Activated CD8-positive, alpha-beta memory T cell treated with anti-CD3 and anti-CD28 coated beads, Interleukin-2, amount 50 U/mL, for 1 hour (primary cell): ENCODE measurements at regions not wholly inside any gene's neighbourhood (a gene's known extent, or its start where the extent isn't known, plus 50 kb on each side); places are given as distances from the start of the nearest gene placed in this dataset.
"Not testable (repeated sequence)": the region's sequence is repeated elsewhere in the genome, so short reads cannot be mapped to it uniquely, and the experiment has no call there.

ENCODE experiments used
- DNase-seq: peaks from one replicate; pipeline ENCODE4 v3.0.0-alpha.2; 2020; ENCODE audit errors: extremely low read depth

- no peak for DNase-seq
These were observed 1569.7 kb upstream of the SLC10A2 start for GRCh38 chr13:104635879-104636278.

- no peak for DNase-seq
These were observed 1567.8 kb upstream of the SLC10A2 start for GRCh38 chr13:104634016-104634415.

- no peak for DNase-seq
These were observed 1566.5 kb upstream of the SLC10A2 start for GRCh38 chr13:104632736-104633135.

- no peak for DNase-seq
These were observed 1559.0 kb upstream of the SLC10A2 start for GRCh38 chr13:104625201-104625600.

GRCh38 chr13:104616990-104617389, 1550.8 kb upstream of the SLC10A2 start:
- DNase-seq: no peak

- no peak for DNase-seq
These were observed 1548.3 kb upstream of the SLC10A2 start for GRCh38 chr13:104614361-104615145.

- DNase-seq: no peak
These were observed 1542.1 kb upstream of the SLC10A2 start for GRCh38 chr13:104608331-104608730.

GRCh38 chr13:104605435-104605834, 1539.2 kb upstream of the SLC10A2 start:
- DNase-seq: not testable (repeated sequence)

- no peak for DNase-seq
These were observed 1531.4 kb upstream of the SLC10A2 start for GRCh38 chr13:104597546-104598180.

- no peak for DNase-seq
These were observed 1529.3 kb upstream of the SLC10A2 start for GRCh38 chr13:104595511-104595910.

- DNase-seq: no peak
These were observed 1528.6 kb upstream of the SLC10A2 start for GRCh38 chr13:104594806-104595205.

- DNase-seq: no peak
These were observed 1527.5 kb upstream of the SLC10A2 start for GRCh38 chr13:104593693-104594092.

- no peak for DNase-seq
These were observed 1527.0 kb upstream of the SLC10A2 start for GRCh38 chr13:104593251-104593576.

GRCh38 chr13:104592545-104593250, 1526.5 kb upstream of the SLC10A2 start:
- DNase-seq: no peak

GRCh38 chr13:104592127-104592526, 1525.9 kb upstream of the SLC10A2 start:
- no peak for DNase-seq

- DNase-seq: no peak
These were observed 1520.0 kb upstream of the SLC10A2 start for GRCh38 chr13:104586051-104586746.

- DNase-seq: no peak
These were observed 1518.3 kb upstream of the SLC10A2 start for GRCh38 chr13:104584481-104584880.

- no peak for DNase-seq
These were observed 1514.7 kb upstream of the SLC10A2 start for GRCh38 chr13:104580931-104581330.

- DNase-seq: no peak
These were observed 1511.0 kb upstream of the SLC10A2 start for GRCh38 chr13:104577071-104577815.

GRCh38 chr13:104571893-104572229, 1505.6 kb upstream of the SLC10A2 start:
- DNase-seq: no peak

- no peak for DNase-seq
These were observed 1505.1 kb upstream of the SLC10A2 start for GRCh38 chr13:104571161-104571892.
